Glutamatergic neuron (in vitro differentiated cells): ENCODE measurements at regions not wholly inside any gene's neighbourhood (a gene's known extent, or its start where the extent isn't known, plus 50 kb on each side); places are given as distances from the start of the nearest gene placed in this dataset.

Experiments used
- DNase-seq: peaks from one replicate; pipeline ENCODE4 v3.0.0; 2022
- H3K27ac Mint-ChIP-seq: one replicate; pipeline ENCODE4 v1.8.0; 2020; ENCODE audit warnings: mild to moderate bottlenecking, mixed read lengths, inconsistent platforms; ENCODE audit not compliant: unreplicated experiment
- H3K27me3 Mint-ChIP-seq: one replicate; pipeline ENCODE4 v1.8.0; 2020; ENCODE audit warnings: mild to moderate bottlenecking, moderate library complexity, mixed read lengths, inconsistent platforms; ENCODE audit not compliant: unreplicated experiment
- H3K36me3 Mint-ChIP-seq: one replicate; pipeline ENCODE4 v1.8.0; 2020; ENCODE audit warnings: mild to moderate bottlenecking, mixed read lengths, inconsistent platforms; ENCODE audit not compliant: unreplicated experiment
- H3K4me1 Mint-ChIP-seq: one replicate; pipeline ENCODE4 v1.8.0; 2020; ENCODE audit warnings: mild to moderate bottlenecking, low read depth, mixed read lengths, inconsistent platforms; ENCODE audit not compliant: unreplicated experiment
- H3K4me3 Mint-ChIP-seq: one replicate; pipeline ENCODE4 v1.8.0; 2020; ENCODE audit warnings: mild to moderate bottlenecking, mixed read lengths, inconsistent platforms; ENCODE audit not compliant: unreplicated experiment
- H3K9me3 Mint-ChIP-seq: one replicate; pipeline ENCODE4 v1.8.0; 2020; ENCODE audit warnings: mild to moderate bottlenecking, moderate library complexity, mixed read lengths, inconsistent platforms; ENCODE audit not compliant: unreplicated experiment
- TF ChIP-seq, protein P1 (sequence below): fragments of 200-600 bp; sonication (generic); IDR thresholded peaks from one replicate; pipeline ENCODE4 v1.5.0; 2021; ENCODE audit not compliant: partially characterized antibody, unreplicated experiment

DNA sequence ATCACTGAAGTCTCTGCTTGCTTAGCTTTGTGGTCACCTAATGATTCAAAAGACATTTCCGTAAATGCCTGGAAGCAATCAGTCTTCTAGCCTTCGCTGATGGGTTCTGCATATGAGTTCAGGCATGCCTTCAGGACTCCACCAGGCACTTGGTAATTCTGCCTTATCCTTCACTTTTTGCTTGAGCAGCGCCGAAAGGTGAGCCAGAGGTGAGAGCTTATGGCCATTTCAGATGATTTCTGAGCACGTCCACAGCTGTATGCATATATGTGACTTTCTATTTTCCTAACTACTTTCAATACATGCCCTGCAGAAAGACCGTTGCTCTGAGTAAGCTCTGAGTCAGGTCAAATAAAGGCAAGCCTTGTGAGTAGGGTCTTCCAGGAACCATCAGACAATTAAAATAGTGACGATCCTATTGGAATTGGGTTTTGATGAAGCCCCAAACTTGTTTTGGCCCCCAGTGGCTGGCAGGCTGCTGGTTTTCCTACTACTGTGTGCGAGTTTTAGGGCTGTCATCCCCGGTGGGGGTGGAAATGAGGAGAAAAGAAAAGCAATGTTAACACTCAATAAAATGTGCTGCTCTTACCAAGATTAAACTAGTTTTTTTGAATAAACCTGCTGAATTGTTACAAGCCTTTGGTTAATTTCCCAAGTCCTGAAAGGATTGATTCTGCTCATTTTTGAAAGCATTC is 154.4 kb upstream of the AKR1E2 start:
- Mint-ChIP-seq H3K4me3 (no peak overlapping the region), H3K27me3 (no peaks in the 10 kb centered on the region), H3K9me3 (no peaks in the 10 kb centered on the region), H3K36me3 (no peaks in the 10 kb centered on the region), H3K27ac (no peak overlapping the region), H3K4me1 (no peaks in the 10 kb centered on the region)
- DNase-seq, result no peak
- TF ChIP-seq, protein P1, sequence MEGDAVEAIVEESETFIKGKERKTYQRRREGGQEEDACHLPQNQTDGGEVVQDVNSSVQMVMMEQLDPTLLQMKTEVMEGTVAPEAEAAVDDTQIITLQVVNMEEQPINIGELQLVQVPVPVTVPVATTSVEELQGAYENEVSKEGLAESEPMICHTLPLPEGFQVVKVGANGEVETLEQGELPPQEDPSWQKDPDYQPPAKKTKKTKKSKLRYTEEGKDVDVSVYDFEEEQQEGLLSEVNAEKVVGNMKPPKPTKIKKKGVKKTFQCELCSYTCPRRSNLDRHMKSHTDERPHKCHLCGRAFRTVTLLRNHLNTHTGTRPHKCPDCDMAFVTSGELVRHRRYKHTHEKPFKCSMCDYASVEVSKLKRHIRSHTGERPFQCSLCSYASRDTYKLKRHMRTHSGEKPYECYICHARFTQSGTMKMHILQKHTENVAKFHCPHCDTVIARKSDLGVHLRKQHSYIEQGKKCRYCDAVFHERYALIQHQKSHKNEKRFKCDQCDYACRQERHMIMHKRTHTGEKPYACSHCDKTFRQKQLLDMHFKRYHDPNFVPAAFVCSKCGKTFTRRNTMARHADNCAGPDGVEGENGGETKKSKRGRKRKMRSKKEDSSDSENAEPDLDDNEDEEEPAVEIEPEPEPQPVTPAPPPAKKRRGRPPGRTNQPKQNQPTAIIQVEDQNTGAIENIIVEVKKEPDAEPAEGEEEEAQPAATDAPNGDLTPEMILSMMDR, result no peak

GRCh38 chr10:4670737-4671136 is 155.3 kb upstream of the AKR1E2 start:
- Mint-ChIP-seq H3K4me3 (no peak overlapping the region), H3K27me3 (no peaks in the 10 kb centered on the region)
- TF ChIP-seq, protein P1, result no peak

DNA sequence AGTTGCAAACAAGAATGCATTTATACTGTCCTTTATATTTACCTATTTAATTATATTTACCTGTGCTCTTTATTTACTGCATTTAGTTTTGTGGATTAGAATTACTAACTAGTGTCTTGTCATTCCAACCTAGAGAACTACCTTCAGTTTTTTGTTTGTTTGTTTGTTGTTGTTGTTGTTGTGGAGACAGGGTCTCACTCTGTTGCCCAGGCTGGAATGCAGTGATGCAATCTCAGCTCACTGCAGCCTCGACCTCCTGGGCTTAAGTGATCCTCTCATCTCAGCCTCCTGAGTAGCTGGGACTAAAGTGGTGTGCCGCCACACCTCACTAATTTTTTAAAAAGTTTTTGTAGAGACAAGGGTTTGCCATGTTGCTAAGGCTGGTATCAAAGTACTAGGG is 156.4 kb upstream of the AKR1E2 start:
- Mint-ChIP-seq H3K4me3 (no peak overlapping the region), H3K9me3 (no peaks in the 10 kb centered on the region), H3K36me3 (no peaks in the 10 kb centered on the region), H3K27ac (no peak overlapping the region), H3K27me3 (no peaks in the 10 kb centered on the region), H3K4me1 (no peaks in the 10 kb centered on the region)
- DNase-seq, result no peak
- TF ChIP-seq, protein P1, result no peak

More at GRCh38 chr10:4670737-4671136, 155.3 kb upstream of the AKR1E2 start:
- H3K4me1 Mint-ChIP-seq, result no peaks in the 10 kb centered on the region
- no peaks in the 10 kb centered on the region for H3K9me3 Mint-ChIP-seq
- no peaks in the 10 kb centered on the region for H3K36me3 Mint-ChIP-seq
- no peak for DNase-seq
- H3K27ac Mint-ChIP-seq, result no peak overlapping the region

- peak overlapping the region; percentile 1 for H3K4me3 Mint-ChIP-seq
- TF ChIP-seq, protein P1, result no peak
- no peak overlapping the region for H3K27ac Mint-ChIP-seq
- DNase-seq, result no peak
- H3K27me3 Mint-ChIP-seq, result no peaks in the 10 kb centered on the region
- no peaks in the 10 kb centered on the region for H3K36me3 Mint-ChIP-seq
- no peaks in the 10 kb centered on the region for H3K9me3 Mint-ChIP-seq
- H3K4me1 Mint-ChIP-seq, result peaks cover 24% of the 10 kb centered on the region
These were observed 162.6 kb upstream of the AKR1E2 start for GRCh38 chr10:4663162-4663992.
